Neural cell (in vitro differentiated cells): ENCODE measurements at regions not wholly inside any gene's neighbourhood (a gene's known extent, or its start where the extent isn't known, plus 50 kb on each side); places are given as distances from the start of the nearest gene placed in this dataset.
A peak's percentile ranks its signal among the peaks of the same experiment; 100 is the strongest.

Source experiments
- H2AFZ ChIP-seq: fragments of 200-600, 300-800 bp; sonication (generic), shearing (Covaris generic); 2 replicates; pipeline ENCODE4 v1.6.0; 2014; ENCODE audit warnings: low read depth, mild to moderate bottlenecking, antibody characterized with exemption, low read length, moderate library complexity
- H3F3A ChIP-seq: fragments of 200-600 bp; shearing (Covaris generic); 2 replicates; pipeline ENCODE4 v1.6.1; 2016; ENCODE audit warnings: mild to moderate bottlenecking, moderate library complexity, mixed read lengths, antibody characterized with exemption, low read length; ENCODE audit not compliant: insufficient read depth, poor library complexity, severe bottlenecking
- H3K27ac ChIP-seq: fragments of 200-600, 300-800 bp; sonication (generic), shearing (Covaris generic); 2 replicates; pipeline ENCODE4 v1.5.1; 2014; ENCODE audit warnings: mild to moderate bottlenecking, low read length, moderate library complexity
- H3K27me3 ChIP-seq: fragments of 300-800, 200-600 bp; sonication (generic), shearing (Covaris generic); 2 replicates; pipeline ENCODE4 v1.6.0; 2014; ENCODE audit warnings: mild to moderate bottlenecking, low read depth, low read length, moderate library complexity; ENCODE audit not compliant: insufficient read depth
- H3K36me3 ChIP-seq: fragments of 300-800, 200-600 bp; sonication (generic), shearing (Covaris generic); 2 replicates; pipeline ENCODE4 v1.5.1; 2014; ENCODE audit warnings: mild to moderate bottlenecking, antibody characterized with exemption, low read length, moderate library complexity; ENCODE audit not compliant: insufficient read depth
- H3K4me2 ChIP-seq: fragments of 300-800, 200-600 bp; sonication (generic), shearing (Covaris generic); 2 replicates; pipeline ENCODE4 v1.6.0; 2014; ENCODE audit warnings: mild to moderate bottlenecking, low read length
- H3K4me3 ChIP-seq: fragments of 300-800, 200-600 bp; sonication (generic), shearing (Covaris generic); 2 replicates; pipeline ENCODE4 v1.5.1; 2014; ENCODE audit warnings: mild to moderate bottlenecking, low read length, moderate library complexity
- H3K79me2 ChIP-seq: fragments of 200-600 bp; shearing (Covaris generic); replicated peaks from 2 replicates; pipeline ENCODE4 v1.6.0; 2014; ENCODE audit warnings: mild to moderate bottlenecking, low read length, moderate library complexity; ENCODE audit not compliant: insufficient read depth
- H3K9ac ChIP-seq: fragments of 300-800, 200-600 bp; sonication (generic), shearing (Covaris generic); 2 replicates; pipeline ENCODE4 v1.6.1; 2016; ENCODE audit warnings: mild to moderate bottlenecking, low read length, mixed read lengths
- H3K9me2 ChIP-seq: fragments of 200-600 bp; shearing (Covaris generic); 2 replicates; pipeline ENCODE4 v1.6.1; 2016; ENCODE audit warnings: mild to moderate bottlenecking, low read length, mixed read lengths; ENCODE audit not compliant: insufficient read depth
- H3K9me3 ChIP-seq: fragments of 200-600, 300-800 bp; sonication (generic), shearing (Covaris generic); 2 replicates; pipeline ENCODE4 v1.6.1; 2016; ENCODE audit warnings: mild to moderate bottlenecking, mixed run types, low read length, moderate library complexity, mixed read lengths
- H4K20me1 ChIP-seq: fragments of 200-600 bp; shearing (Covaris generic); 2 replicates; pipeline ENCODE4 v1.6.1; 2016; ENCODE audit warnings: mild to moderate bottlenecking, mixed run types; ENCODE audit not compliant: insufficient read depth
- EP300 ChIP-seq: fragments of 450-650 bp; conservative IDR thresholded peaks from 2 replicates; pipeline ENCODE4 v1.6.1; 2014; ENCODE audit warnings: antibody characterized with exemption, mild to moderate bottlenecking, moderate library complexity; ENCODE audit not compliant: poor library complexity, severe bottlenecking
- EZH2 ChIP-seq: fragments of 200-600, 300-800 bp; shearing (Covaris generic), sonication (generic); IDR thresholded peaks from 2 replicates; pipeline ENCODE4 v1.6.1; 2014; ENCODE audit warnings: antibody characterized with exemption, low read length, borderline replicate concordance, mild to moderate bottlenecking; ENCODE audit not compliant: insufficient read depth, poor library complexity, severe bottlenecking
- MXI1 ChIP-seq: fragments of 450-650 bp; conservative IDR thresholded peaks from 2 replicates; pipeline ENCODE4 v1.6.1; 2014; ENCODE audit warnings: antibody characterized with exemption, mild to moderate bottlenecking; ENCODE audit not compliant: poor library complexity, severe bottlenecking
- POLR2AphosphoS5 ChIP-seq: IDR thresholded peaks from 2 replicates; pipeline ENCODE4 v1.6.1; 2012
- RAD21 ChIP-seq: fragments of 450-650 bp; conservative IDR thresholded peaks from 2 replicates; pipeline ENCODE4 v1.6.1; 2014; ENCODE audit warnings: antibody characterized with exemption, mild to moderate bottlenecking, moderate library complexity
- REST ChIP-seq: IDR thresholded peaks from 2 replicates; pipeline ENCODE4 v1.6.1; 2012; ENCODE audit warnings: borderline replicate concordance
- SMC3 ChIP-seq: fragments of 450-650 bp; conservative IDR thresholded peaks from 2 replicates; pipeline ENCODE4 v1.6.1; 2014; ENCODE audit warnings: antibody characterized with exemption, mild to moderate bottlenecking, moderate library complexity; ENCODE audit not compliant: poor library complexity
- TAF1 ChIP-seq: IDR thresholded peaks from 2 replicates; pipeline ENCODE4 v1.6.1; 2012; ENCODE audit warnings: low read depth
- TF ChIP-seq, protein P1 (sequence below): fragments of 450-650 bp; IDR thresholded peaks from 2 replicates; pipeline ENCODE4 v1.5.1; 2014; ENCODE audit warnings: antibody characterized with exemption, mild to moderate bottlenecking, moderate library complexity; ENCODE audit not compliant: poor library complexity, severe bottlenecking

DNA sequence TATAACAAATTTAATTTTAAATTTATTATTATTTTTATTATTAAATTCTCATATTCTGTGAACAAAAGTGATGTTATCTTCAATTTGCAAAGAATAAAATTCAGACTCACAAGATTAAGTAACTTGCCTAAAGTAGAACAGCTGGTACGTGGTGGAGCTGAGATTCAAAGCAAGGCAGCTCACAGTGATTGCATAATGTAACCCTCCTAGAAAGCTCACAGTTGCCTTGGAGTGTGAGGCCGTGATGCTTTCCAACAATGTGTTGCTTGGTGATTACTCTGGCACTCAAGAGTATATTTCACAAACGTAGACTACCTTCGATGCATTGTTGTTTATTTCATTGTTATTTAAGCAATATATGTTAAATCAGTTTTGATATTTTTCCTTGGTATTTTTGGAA lies 1039.2 kb upstream of the PABPC4L start:
- H3K27me3 ChIP-seq: no peaks in the 10 kb centered on the region
- no peaks in the 10 kb centered on the region for H3K9me2 ChIP-seq
- no peaks in the 10 kb centered on the region for H4K20me1 ChIP-seq
- H3F3A ChIP-seq: no peaks in the 10 kb centered on the region
- no peaks in the 10 kb centered on the region for H3K79me2 ChIP-seq
- no peak overlapping the region for H3K4me3 ChIP-seq
- no peak overlapping the region for H3K27ac ChIP-seq
- no peaks in the 10 kb centered on the region for H3K36me3 ChIP-seq
- H3K4me2 ChIP-seq: no peak overlapping the region
- no peaks in the 10 kb centered on the region for H3K9me3 ChIP-seq
- H3K9ac ChIP-seq: no peak overlapping the region
- no peak for TF ChIP-seq TAF1
- TF ChIP-seq, protein P1, sequence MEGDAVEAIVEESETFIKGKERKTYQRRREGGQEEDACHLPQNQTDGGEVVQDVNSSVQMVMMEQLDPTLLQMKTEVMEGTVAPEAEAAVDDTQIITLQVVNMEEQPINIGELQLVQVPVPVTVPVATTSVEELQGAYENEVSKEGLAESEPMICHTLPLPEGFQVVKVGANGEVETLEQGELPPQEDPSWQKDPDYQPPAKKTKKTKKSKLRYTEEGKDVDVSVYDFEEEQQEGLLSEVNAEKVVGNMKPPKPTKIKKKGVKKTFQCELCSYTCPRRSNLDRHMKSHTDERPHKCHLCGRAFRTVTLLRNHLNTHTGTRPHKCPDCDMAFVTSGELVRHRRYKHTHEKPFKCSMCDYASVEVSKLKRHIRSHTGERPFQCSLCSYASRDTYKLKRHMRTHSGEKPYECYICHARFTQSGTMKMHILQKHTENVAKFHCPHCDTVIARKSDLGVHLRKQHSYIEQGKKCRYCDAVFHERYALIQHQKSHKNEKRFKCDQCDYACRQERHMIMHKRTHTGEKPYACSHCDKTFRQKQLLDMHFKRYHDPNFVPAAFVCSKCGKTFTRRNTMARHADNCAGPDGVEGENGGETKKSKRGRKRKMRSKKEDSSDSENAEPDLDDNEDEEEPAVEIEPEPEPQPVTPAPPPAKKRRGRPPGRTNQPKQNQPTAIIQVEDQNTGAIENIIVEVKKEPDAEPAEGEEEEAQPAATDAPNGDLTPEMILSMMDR: no peak
- no peak overlapping the region for H2AFZ ChIP-seq

DNA sequence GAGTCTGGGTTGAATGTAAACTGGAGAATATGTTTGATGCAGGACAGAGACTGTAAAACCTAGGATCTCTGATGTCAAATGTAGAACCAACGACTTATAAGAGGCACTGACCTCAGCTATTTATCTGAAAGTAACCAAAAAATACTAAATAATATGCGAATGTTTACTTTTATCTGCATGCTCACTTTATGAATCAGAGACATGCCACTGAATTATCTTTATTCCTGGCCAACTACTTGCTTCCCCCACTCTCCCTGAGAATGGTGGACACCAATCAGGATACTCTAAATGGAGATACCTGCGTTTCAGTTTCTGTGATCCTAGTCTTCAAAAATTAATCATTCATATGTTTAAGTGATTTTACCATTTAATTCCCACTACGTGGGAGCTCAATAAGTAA lies 1038.4 kb upstream of the PABPC4L start:
- H4K20me1 ChIP-seq: no peaks in the 10 kb centered on the region
- no peaks in the 10 kb centered on the region for H3K36me3 ChIP-seq
- H3K79me2 ChIP-seq: no peaks in the 10 kb centered on the region
- no peak overlapping the region for H3K4me3 ChIP-seq
- TF ChIP-seq RAD21 (no peak), MXI1 (no peak), TAF1 (no peak), SMC3 (no peak), EP300 (no peak)
- no peak overlapping the region for H3K4me2 ChIP-seq
- H3K9me3 ChIP-seq: no peaks in the 10 kb centered on the region
- no peaks in the 10 kb centered on the region for H3K27me3 ChIP-seq
- no peak overlapping the region for H3K9ac ChIP-seq
- no peak overlapping the region for H2AFZ ChIP-seq
- no peaks in the 10 kb centered on the region for H3K9me2 ChIP-seq
- H3K27ac ChIP-seq: no peak overlapping the region
- H3F3A ChIP-seq: no peaks in the 10 kb centered on the region

GRCh38 chr4:135238940-135239339 lies 1037.4 kb upstream of the PABPC4L start:
- no peak for TF ChIP-seq RAD21
- H3K27me3 ChIP-seq: no peaks in the 10 kb centered on the region

GRCh38 chr4:135236048-135236447 lies 1034.5 kb upstream of the PABPC4L start:
- TF ChIP-seq, protein P1: no peak
- TF ChIP-seq SMC3 (no peak), POLR2AphosphoS5 (peak; percentile 34), MXI1 (no peak), REST (peak; percentile 98), EP300 (no peak), RAD21 (no peak), EZH2 (no peak)
- Histone ChIP-seq H3K9me3 (no peaks in the 10 kb centered on the region), H3K9ac (no peak overlapping the region)

More at GRCh38 chr4:135238940-135239339, 1037.4 kb upstream of the PABPC4L start:
- no peak overlapping the region for H3K4me3 ChIP-seq
- H4K20me1 ChIP-seq: no peaks in the 10 kb centered on the region
- no peaks in the 10 kb centered on the region for H3K79me2 ChIP-seq
- H3K36me3 ChIP-seq: no peaks in the 10 kb centered on the region
- no peaks in the 10 kb centered on the region for H3K9me2 ChIP-seq
- no peak overlapping the region for H3K4me2 ChIP-seq
- no peak overlapping the region for H3K27ac ChIP-seq
- no peaks in the 10 kb centered on the region for H3F3A ChIP-seq
- H3K9ac ChIP-seq: no peak overlapping the region
- H2AFZ ChIP-seq: peak overlapping the region; percentile 23
- H3K9me3 ChIP-seq: no peaks in the 10 kb centered on the region

More at GRCh38 chr4:135236048-135236447, 1034.5 kb upstream of the PABPC4L start:
- Histone ChIP-seq H3F3A (no peaks in the 10 kb centered on the region), H3K9me2 (no peaks in the 10 kb centered on the region), H3K79me2 (no peaks in the 10 kb centered on the region), H4K20me1 (no peaks in the 10 kb centered on the region), H2AFZ (no peak overlapping the region), H3K27me3 (no peaks in the 10 kb centered on the region), H3K4me2 (no peak overlapping the region), H3K4me3 (no peak overlapping the region), H3K27ac (peak overlapping the region; percentile 31), H3K36me3 (no peaks in the 10 kb centered on the region)
